DND-41 (cell line): ENCODE measurements at regions not wholly inside any gene's neighbourhood (a gene's known extent, or its start where the extent isn't known, plus 50 kb on each side); places are given as distances from the start of the nearest gene placed in this dataset.

Experiments
- ATAC-seq: fragments of 200-7000 bp; cut with Tn5 transposase; 3 replicates; pipeline ENCODE4 v1.9.1; 2021; ENCODE audit warnings: low read depth; ENCODE audit not compliant: insufficient read depth
- DNase-seq: peaks from one replicate; pipeline ENCODE4 v3.0.0-alpha.2; 2020
- H2AFZ ChIP-seq: 2 replicates; pipeline ENCODE4 v1.6.0; 2012; ENCODE audit warnings: low read depth, low read length
- H3K27ac ChIP-seq: 2 replicates; pipeline ENCODE4 v1.5.1; 2012; ENCODE audit warnings: low read length, inconsistent platforms
- H3K27me3 ChIP-seq: fragments of 200-600 bp; sonication (generic); 2 replicates; pipeline ENCODE4 v1.6.0; 2012; ENCODE audit warnings: low read length, mild to moderate bottlenecking, inconsistent platforms; ENCODE audit not compliant: insufficient read depth, poor library complexity
- H3K36me3 ChIP-seq: 2 replicates; pipeline ENCODE4 v1.5.1; 2012; ENCODE audit warnings: low read length, inconsistent platforms; ENCODE audit not compliant: insufficient read depth
- H3K4me1 ChIP-seq: 2 replicates; pipeline ENCODE4 v1.5.1; 2012; ENCODE audit warnings: mild to moderate bottlenecking, low read length; ENCODE audit not compliant: insufficient read depth
- H3K4me2 ChIP-seq: 2 replicates; pipeline ENCODE4 v1.6.0; 2012; ENCODE audit warnings: mild to moderate bottlenecking, moderate library complexity, low read length, inconsistent platforms; ENCODE audit not compliant: insufficient read depth
- H3K4me3 ChIP-seq, 2 experiments: fragments of 200-600 bp in 1 of 2; shearing (Covaris generic) in 1 of 2; 2 replicates each; pipeline ENCODE4 v1.5.1; 2012 to 2016; ENCODE audit warnings: inconsistent platforms in 2 of 2, low read length in 2 of 2, mild to moderate bottlenecking in 2 of 2, low read depth in 1 of 2, moderate library complexity in 1 of 2
- H3K79me2 ChIP-seq: 2 replicates; pipeline ENCODE4 v1.6.0; 2012; ENCODE audit warnings: low read length, inconsistent platforms; ENCODE audit not compliant: insufficient read depth
- H3K9ac ChIP-seq: 2 replicates; pipeline ENCODE4 v1.6.0; 2012; ENCODE audit warnings: low read depth, mild to moderate bottlenecking, inconsistent platforms, low read length, moderate library complexity
- H3K9me3 ChIP-seq: 2 replicates; pipeline ENCODE4 v1.5.1; 2012; ENCODE audit warnings: low read length, moderate library complexity, mild to moderate bottlenecking, inconsistent platforms; ENCODE audit not compliant: insufficient read depth, severe bottlenecking
- H4K20me1 ChIP-seq: 2 replicates; pipeline ENCODE4 v1.6.0; 2012; ENCODE audit warnings: low read length; ENCODE audit not compliant: insufficient read depth
- CTCF ChIP-seq: IDR thresholded peaks from 2 replicates; pipeline ENCODE4 v1.5.1; 2012; ENCODE audit warnings: borderline replicate concordance, low read length, moderate library complexity, mild to moderate bottlenecking; ENCODE audit not compliant: poor library complexity, severe bottlenecking; ENCODE audit errors: extremely low read depth
- EZH2 ChIP-seq: IDR thresholded peaks from 3 replicates; pipeline ENCODE4 v1.6.1; 2012; ENCODE audit warnings: borderline replicate concordance, low read depth, mild to moderate bottlenecking, moderate library complexity, low read length, inconsistent platforms; ENCODE audit not compliant: severe bottlenecking

DNA sequence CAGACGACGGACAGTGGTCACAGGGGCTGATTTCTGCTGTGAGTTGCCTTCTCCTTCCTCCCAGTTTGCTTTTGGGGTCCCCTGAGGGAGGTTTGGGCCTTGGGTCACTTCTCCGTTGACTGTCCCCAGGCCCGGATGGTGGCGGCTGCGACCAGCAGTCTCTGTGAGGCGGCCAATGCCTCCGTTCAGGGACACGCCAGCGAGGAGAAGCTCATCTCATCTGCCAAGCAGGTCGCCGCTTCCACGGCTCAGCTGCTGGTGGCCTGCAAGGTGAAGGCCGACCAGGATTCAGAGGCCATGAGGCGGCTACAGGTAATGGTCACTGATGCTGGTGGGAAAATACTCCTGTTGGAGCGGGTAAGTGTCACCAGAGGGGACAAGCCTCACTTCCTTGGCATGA is 206.8 kb upstream of the TPM1 start:
- Histone ChIP-seq H2AFZ (no peak overlapping the region), H4K20me1 (no peaks in the 10 kb centered on the region), H3K4me1 (0 out of 2 replicates have a peak, but pooled peaks cover 2% of the 10 kb centered on the region), H3K4me3 (no peak overlapping the region), H3K9me3 (no peaks in the 10 kb centered on the region), H3K27me3 (no peaks in the 10 kb centered on the region), H3K4me2 (no peak overlapping the region), H3K27ac (no peak overlapping the region), H3K79me2 (no peaks in the 10 kb centered on the region), H3K36me3 (no peaks in the 10 kb centered on the region), H3K9ac (no peak overlapping the region)
- TF ChIP-seq CTCF (no peak), EZH2 (no peak)
- ATAC-seq (no peak), DNase-seq (no peak)

DNA sequence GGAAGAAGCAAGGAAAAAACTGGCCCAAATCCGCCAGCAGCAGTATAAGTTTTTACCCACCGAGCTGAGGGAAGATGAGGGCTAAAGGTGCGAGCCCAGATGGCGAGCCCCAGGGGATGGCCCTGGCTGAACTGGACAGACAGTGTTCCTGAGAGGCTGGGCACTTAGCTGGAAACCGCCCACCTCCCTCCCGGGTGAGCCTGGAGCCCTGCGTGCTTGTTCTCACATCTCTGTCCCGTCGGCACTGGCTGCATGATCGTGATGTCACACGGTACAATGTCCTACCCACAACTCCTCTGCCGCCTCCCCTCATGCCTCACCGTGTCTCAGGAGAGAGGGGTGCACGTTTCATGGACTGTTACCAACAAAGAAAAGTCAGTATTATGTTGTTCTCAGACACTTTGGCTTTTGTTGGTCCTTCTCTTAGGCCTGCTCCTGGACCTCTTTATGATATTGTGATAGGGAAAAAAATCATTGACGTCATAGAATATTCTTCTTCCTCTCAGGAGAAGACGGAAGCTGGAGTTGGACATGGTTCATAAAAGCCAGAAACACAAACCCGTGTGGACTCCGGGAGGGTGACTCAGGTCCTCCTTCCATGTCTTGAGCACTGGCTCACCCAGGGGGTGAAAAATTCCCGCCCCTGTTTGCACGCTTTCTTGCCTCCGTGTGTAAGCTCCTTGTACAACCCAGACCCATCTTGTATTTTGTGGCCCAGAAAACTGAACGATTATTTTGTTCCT is 201.8 kb upstream of the TPM1 start:
- Histone ChIP-seq H3K9ac (no peak overlapping the region), H2AFZ (no peak overlapping the region), H3K36me3 (no peaks in the 10 kb centered on the region), H3K9me3 (no peaks in the 10 kb centered on the region), H4K20me1 (no peaks in the 10 kb centered on the region), H3K4me3 (no peak overlapping the region), H3K27me3 (no peaks in the 10 kb centered on the region), H3K79me2 (no peaks in the 10 kb centered on the region), H3K4me1 (no peaks in the 10 kb centered on the region), H3K4me2 (no peak overlapping the region), H3K27ac (no peak overlapping the region)
- ATAC-seq (no peak), DNase-seq (no peak)
- TF ChIP-seq CTCF (no peak), EZH2 (no peak)

DNA sequence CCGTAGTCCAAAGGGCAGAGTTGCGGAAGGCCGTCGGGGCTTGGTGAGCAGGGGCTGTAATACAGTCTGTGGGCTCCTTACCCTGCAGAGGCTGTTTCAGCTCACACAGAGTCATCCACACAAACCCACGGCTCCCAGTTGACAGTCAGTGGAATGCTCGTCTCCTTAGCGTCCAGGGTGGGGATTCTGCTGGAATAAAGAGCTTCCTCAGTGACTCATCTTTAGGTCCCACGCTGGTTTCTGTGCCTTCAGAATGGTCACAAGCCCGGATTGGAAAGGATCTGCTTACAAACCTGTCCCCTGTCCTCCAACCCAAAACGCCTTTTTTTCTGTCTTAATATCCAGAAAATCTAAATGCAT is 201.3 kb upstream of the TPM1 start:
- DNase-seq: no peak
- Histone ChIP-seq H3K9me3 (no peaks in the 10 kb centered on the region), H4K20me1 (no peaks in the 10 kb centered on the region), H3K4me1 (no peaks in the 10 kb centered on the region), H2AFZ (no peak overlapping the region), H3K4me3 (no peak overlapping the region), H3K27me3 (no peaks in the 10 kb centered on the region), H3K79me2 (no peaks in the 10 kb centered on the region), H3K36me3 (no peaks in the 10 kb centered on the region), H3K4me2 (no peak overlapping the region), H3K27ac (no peak overlapping the region), H3K9ac (no peak overlapping the region)
- ATAC-seq: no peak
- TF ChIP-seq CTCF (no peak), EZH2 (no peak)
